ENCODE measurements at regions not wholly inside any gene's neighbourhood (a gene's known extent, or its start where the extent isn't known, plus 50 kb on each side); places are given as distances from the start of the nearest gene placed in this dataset.
"Not testable (repeated sequence)": the region's sequence is repeated elsewhere in the genome, so short reads cannot be mapped to it uniquely, and the experiment has no call there.

- FAIRE-seq (no peak), ATAC-seq (no peak), DNase-seq (no peak)
- Histone ChIP-seq H3K4me1 (no peaks in the 10 kb centered on the region), H3K27ac (no peak overlapping the region), H3K36me3 (no peaks in the 10 kb centered on the region), H3K9me3 (no peaks in the 10 kb centered on the region), H3K27me3 (no peaks in the 10 kb centered on the region), H3K4me3 (no peak overlapping the region)
- 68 to 73% methylated on average over 5 of the region's 5 CpGs for WGBS, 2 donors
- intact Hi-C loops (cut with DNase I) = no loop called here
- no peak for TF ChIP-seq CTCF (IDR thresholded peaks at IDR 0.05)
These were observed 81.6 kb upstream of the MLN start for GRCh38 chr6:33885132-33886057.

- H3K4me3 ChIP-seq; intact Hi-C loops (cut with DNase I); ATAC-seq; H3K27me3 ChIP-seq; H3K4me1 ChIP-seq; DNase-seq; H3K9me3 ChIP-seq; FAIRE-seq; H3K36me3 ChIP-seq; H3K27ac ChIP-seq: not testable (repeated sequence)
- 63 to 69% methylated on average over 4 of the region's 4 CpGs for WGBS, 2 donors
These were observed 79.8 kb upstream of the MLN start for GRCh38 chr6:33883621-33884020.

GRCh38 chr6:33882154-33882553, 78.4 kb upstream of the MLN start:
- no peak overlapping the region for H3K27ac ChIP-seq
- intact Hi-C loops (cut with DNase I) = no loop called here
- ATAC-seq (no peak), FAIRE-seq (no peak), DNase-seq (no peak)
- no peaks in the 10 kb centered on the region for H3K27me3 ChIP-seq
- no peaks in the 10 kb centered on the region for H3K9me3 ChIP-seq
- 73 to 80% methylated on average over 8 of the region's 8 CpGs for WGBS, 2 donors
- H3K36me3 ChIP-seq = no peaks in the 10 kb centered on the region
- H3K4me1 ChIP-seq = no peaks in the 10 kb centered on the region
- no peak for TF ChIP-seq CTCF (IDR thresholded peaks at IDR 0.05)
- H3K4me3 ChIP-seq = no peak overlapping the region

GRCh38 chr6:33880766-33881165, 77.0 kb upstream of the MLN start:
- no peak overlapping the region for H3K27ac ChIP-seq
- 69 to 79% methylated on average over 12 of the region's 12 CpGs for WGBS, 2 donors
- no peak for TF ChIP-seq CTCF (IDR thresholded peaks at IDR 0.05)
- no peaks in the 10 kb centered on the region for H3K36me3 ChIP-seq
- no peak for FAIRE-seq
- H3K4me3 ChIP-seq = no peak overlapping the region
- no peaks in the 10 kb centered on the region for H3K4me1 ChIP-seq
- DNase-seq = no peak
- no peak for ATAC-seq
- H3K27me3 ChIP-seq = no peaks in the 10 kb centered on the region
- no peaks in the 10 kb centered on the region for H3K9me3 ChIP-seq
- intact Hi-C loops (cut with DNase I) = no loop called here

- Histone ChIP-seq H3K36me3 (no peaks in the 10 kb centered on the region), H3K27me3 (no peaks in the 10 kb centered on the region), H3K27ac (no peak overlapping the region), H3K9me3 (no peaks in the 10 kb centered on the region), H3K4me1 (no peaks in the 10 kb centered on the region), H3K4me3 (no peak overlapping the region)
- intact Hi-C loops (cut with DNase I) = no loop called here
- 76 to 86% methylated on average over 10 of the region's 10 CpGs for WGBS, 2 donors
- FAIRE-seq (no peak), DNase-seq (no peak), ATAC-seq (no peak)
- TF ChIP-seq CTCF (IDR thresholded peaks at IDR 0.05) = no peak
These were observed 76.4 kb upstream of the MLN start for GRCh38 chr6:33880104-33880678.

All from pancreas (tissue), 10 donors.